HepG2 (cell line): ENCODE measurements at regions not wholly inside any gene's neighbourhood (a gene's known extent, or its start where the extent isn't known, plus 50 kb on each side); places are given as distances from the start of the nearest gene placed in this dataset.

Source experiments
- ATAC-seq: fragments of 200-7000 bp; cut with Tn5 transposase; 3 replicates; pipeline ENCODE4 v1.9.1; 2020; ENCODE audit warnings: mild to moderate bottlenecking, moderate library complexity
- BruUV-seq: library from RNA; stranded (reverse); fragments of 400-500 nt; replicated peaks from 2 replicates; lab custom pipeline; 2021; lab: Mats Ljungman, UMichigan
- CTCF ChIA-PET: fragments of 300-600 bp; formaldehyde crosslinking; extraction: SDS; loops from one replicate; lab custom pipeline; 2021; ENCODE audit warnings: low total read pairs, inconsistent platforms, low intra/inter-chr PET ratio; lab: Yijun Ruan, JAX
- POLR2A ChIA-PET: fragments of 350-600 bp; sonication (Branson Sonifier 250); formaldehyde crosslinking; loops from one replicate; lab custom pipeline; 2020; ENCODE audit warnings: antibody characterized with exemption, inconsistent platforms; lab: Yijun Ruan, JAX
- DNase-seq: peaks from one replicate; pipeline ENCODE4 v3.0.0-alpha.2; 2015; ENCODE audit warnings: low spot score
- FAIRE-seq: peaks from 3 replicates; lab custom pipeline; 2011; peaks lifted over from hg19 to GRCh38; lab: Jason Lieb, UNC
- H2AFZ ChIP-seq: one replicate; pipeline ENCODE4 v1.6.1; 2011; ENCODE audit warnings: low read length, inconsistent platforms
- H3K27ac ChIP-seq: fragments of 300-600 bp; 3 replicates; pipeline ENCODE4 v1.8.0; 2011; ENCODE audit warnings: mixed run types, mild to moderate bottlenecking, mixed read lengths, low read length, inconsistent platforms; ENCODE audit not compliant: insufficient read depth; ENCODE audit errors: extremely low read length
- H3K27me3 ChIP-seq, 2 experiments: fragments of 200-600 bp in 1 of 2; 2 replicates in 1 of 2; 3 replicates in 1 of 2; pipeline versions ENCODE4 v1.6.0 to v1.8.0; 2011; ENCODE audit warnings: low read length in 2 of 2, mild to moderate bottlenecking in 2 of 2, moderate library complexity in 2 of 2, inconsistent platforms in 1 of 2; ENCODE audit not compliant: insufficient read depth in 2 of 2, control insufficient read depth in 1 of 2
- H3K36me3 ChIP-seq, 2 experiments: fragments of 200-600 bp in 1 of 2; replicated peaks in 1 of 2; 2 replicates in 1 of 2; 3 replicates in 1 of 2; pipeline versions ENCODE4 v1.5.1 to v1.8.0; 2011; ENCODE audit warnings: low read length in 2 of 2, inconsistent platforms in 1 of 2; ENCODE audit not compliant: insufficient read depth in 2 of 2, control insufficient read depth in 1 of 2
- H3K4me1 ChIP-seq: 2 replicates; pipeline ENCODE4 v1.5.1; 2012; ENCODE audit warnings: low read length, inconsistent platforms; ENCODE audit not compliant: insufficient read depth
- H3K4me2 ChIP-seq: 2 replicates; pipeline ENCODE4 v1.6.0; 2011; ENCODE audit warnings: low read depth, low read length, inconsistent platforms
- H3K4me3 ChIP-seq, 3 experiments: fragments of 200-600 bp in 1 of 3; sonication (generic), shearing (Covaris generic) in 1 of 3; replicated peaks in 1 of 3; 2 replicates each; pipeline ENCODE4 v1.5.1; 2011 to 2016; ENCODE audit warnings: low read length in 3 of 3, inconsistent platforms in 2 of 3, low read depth in 2 of 3, mild to moderate bottlenecking in 2 of 3, control low read depth in 1 of 3, mixed read lengths in 1 of 3; ENCODE audit not compliant: insufficient read depth in 1 of 3
- H3K79me2 ChIP-seq: one replicate; pipeline ENCODE4 v1.6.1; 2011; ENCODE audit warnings: low read length, inconsistent platforms; ENCODE audit not compliant: insufficient read depth
- H3K9ac ChIP-seq: 2 replicates; pipeline ENCODE4 v1.6.0; 2011; ENCODE audit warnings: mild to moderate bottlenecking, low read depth, low read length, inconsistent platforms; ENCODE audit not compliant: insufficient read depth
- H3K9me3 ChIP-seq: 2 replicates; pipeline ENCODE4 v1.5.1; 2012; ENCODE audit warnings: mild to moderate bottlenecking, low read length
- H4K20me1 ChIP-seq: 2 replicates; pipeline ENCODE4 v1.6.0; 2011; ENCODE audit warnings: inconsistent platforms, mild to moderate bottlenecking, low read length, moderate library complexity; ENCODE audit not compliant: insufficient read depth
- CC2D1A ChIP-seq: sonication (generic); formaldehyde crosslinking; IDR thresholded peaks from 2 replicates; pipeline ENCODE4 v1.8.1; 2023; ENCODE audit warnings: mild to moderate bottlenecking, missing genetic modification reagents
- HNRNPLL ChIP-seq: fragments of 200-400 bp; formaldehyde crosslinking; IDR thresholded peaks from 2 replicates; pipeline ENCODE4 v1.6.1; 2017; ENCODE audit warnings: mild to moderate bottlenecking, low read depth, low read length; ENCODE audit not compliant: poor library complexity, severe bottlenecking
- NFKB2 ChIP-seq: sonication (generic); formaldehyde crosslinking; IDR thresholded peaks from 2 replicates; pipeline ENCODE4 v1.4.0; 2020; ENCODE audit warnings: missing genetic modification reagents, borderline replicate concordance
- REL ChIP-seq: sonication (generic); formaldehyde crosslinking; conservative IDR thresholded peaks from 2 replicates; pipeline ENCODE4 v1.8.0; 2022; ENCODE audit warnings: mild to moderate bottlenecking, missing genetic modification reagents, moderate library complexity
- SNAPC2 ChIP-seq: sonication (generic); formaldehyde crosslinking; IDR thresholded peaks from 2 replicates; pipeline ENCODE4 v1.8.1; 2022; ENCODE audit warnings: mild to moderate bottlenecking, missing genetic modification reagents
- SP140L ChIP-seq: sonication (generic); formaldehyde crosslinking; IDR thresholded peaks from 2 replicates; pipeline ENCODE4 v1.4.0; 2020; ENCODE audit warnings: missing genetic modification reagents, borderline replicate concordance
- ZFAT ChIP-seq: sonication (generic); formaldehyde crosslinking; conservative IDR thresholded peaks from 2 replicates; pipeline ENCODE4 v1.8.1; 2023; ENCODE audit warnings: missing genetic modification reagents, inconsistent platforms
- ZNF224 ChIP-seq: sonication (generic); formaldehyde crosslinking; IDR thresholded peaks from 2 replicates; pipeline ENCODE4 v1.5.0; 2020; ENCODE audit warnings: mild to moderate bottlenecking, missing genetic modification reagents
- WGBS: methylation state at CpG from one replicate; pipeline ENCODE4 v1.1.6; 2017; ENCODE audit warnings: low lambda C conversion rate; 5-methylcytosine and 5-hydroxymethylcytosine counted together
- in situ Hi-C: cut with HindIII; loops from 2 replicates; pipeline ENCODE4 v1.10.0; 2017; ENCODE audit warnings: low pct_unique_long_range_greater_than_20kb; ENCODE audit not compliant: extremely low pct_ligation_motif_present
- intact Hi-C: fragments of 100-400 bp; cut with micrococcal nuclease; formaldehyde crosslinking; loops from one replicate; pipeline ENCODE4 v1.10.0; 2022; ENCODE audit not compliant: unreplicated experiment
- TF ChIP-seq, protein P1 (sequence below), 2 experiments: fragments of 450-650 bp in 1 of 2; sonication (generic) in 1 of 2; formaldehyde crosslinking in 1 of 2; IDR thresholded peaks; 2 replicates each; pipeline versions ENCODE4 v1.6.1 to v1.8.0; 2016 to 2022; ENCODE audit warnings: antibody characterized with exemption in 1 of 2, mild to moderate bottlenecking in 1 of 2, missing genetic modification reagents in 1 of 2
- TF ChIP-seq, protein P2 (sequence below): IDR thresholded peaks from 2 replicates; pipeline ENCODE4 v1.6.1; 2018; ENCODE audit warnings: missing genetic modification reagents
- TF ChIP-seq, protein P3 (sequence below): sonication (generic); formaldehyde crosslinking; IDR thresholded peaks from 2 replicates; pipeline ENCODE4 v1.4.0; 2020; ENCODE audit warnings: mild to moderate bottlenecking, missing genetic modification reagents

DNA sequence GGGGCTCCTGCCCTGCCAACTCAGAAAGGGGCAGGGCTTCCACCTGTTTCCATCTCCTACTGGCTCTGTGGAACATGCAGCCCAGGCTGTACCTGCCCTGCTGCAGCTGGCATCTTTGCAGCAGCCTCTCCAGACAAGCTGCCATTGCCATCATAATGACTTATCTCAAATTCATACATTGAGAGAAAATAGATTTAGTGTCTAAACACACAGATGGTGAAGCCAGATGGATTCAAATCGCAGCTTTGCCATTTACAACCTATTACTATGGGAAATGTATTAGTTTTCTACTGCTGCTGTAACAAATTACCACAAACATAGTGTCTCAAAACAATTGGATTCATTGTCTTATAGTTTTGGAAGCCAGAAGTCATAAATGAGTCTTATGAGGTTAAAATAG is 260.0 kb downstream of the KCNA4 start (continued):
- TF ChIP-seq, protein P1, sequence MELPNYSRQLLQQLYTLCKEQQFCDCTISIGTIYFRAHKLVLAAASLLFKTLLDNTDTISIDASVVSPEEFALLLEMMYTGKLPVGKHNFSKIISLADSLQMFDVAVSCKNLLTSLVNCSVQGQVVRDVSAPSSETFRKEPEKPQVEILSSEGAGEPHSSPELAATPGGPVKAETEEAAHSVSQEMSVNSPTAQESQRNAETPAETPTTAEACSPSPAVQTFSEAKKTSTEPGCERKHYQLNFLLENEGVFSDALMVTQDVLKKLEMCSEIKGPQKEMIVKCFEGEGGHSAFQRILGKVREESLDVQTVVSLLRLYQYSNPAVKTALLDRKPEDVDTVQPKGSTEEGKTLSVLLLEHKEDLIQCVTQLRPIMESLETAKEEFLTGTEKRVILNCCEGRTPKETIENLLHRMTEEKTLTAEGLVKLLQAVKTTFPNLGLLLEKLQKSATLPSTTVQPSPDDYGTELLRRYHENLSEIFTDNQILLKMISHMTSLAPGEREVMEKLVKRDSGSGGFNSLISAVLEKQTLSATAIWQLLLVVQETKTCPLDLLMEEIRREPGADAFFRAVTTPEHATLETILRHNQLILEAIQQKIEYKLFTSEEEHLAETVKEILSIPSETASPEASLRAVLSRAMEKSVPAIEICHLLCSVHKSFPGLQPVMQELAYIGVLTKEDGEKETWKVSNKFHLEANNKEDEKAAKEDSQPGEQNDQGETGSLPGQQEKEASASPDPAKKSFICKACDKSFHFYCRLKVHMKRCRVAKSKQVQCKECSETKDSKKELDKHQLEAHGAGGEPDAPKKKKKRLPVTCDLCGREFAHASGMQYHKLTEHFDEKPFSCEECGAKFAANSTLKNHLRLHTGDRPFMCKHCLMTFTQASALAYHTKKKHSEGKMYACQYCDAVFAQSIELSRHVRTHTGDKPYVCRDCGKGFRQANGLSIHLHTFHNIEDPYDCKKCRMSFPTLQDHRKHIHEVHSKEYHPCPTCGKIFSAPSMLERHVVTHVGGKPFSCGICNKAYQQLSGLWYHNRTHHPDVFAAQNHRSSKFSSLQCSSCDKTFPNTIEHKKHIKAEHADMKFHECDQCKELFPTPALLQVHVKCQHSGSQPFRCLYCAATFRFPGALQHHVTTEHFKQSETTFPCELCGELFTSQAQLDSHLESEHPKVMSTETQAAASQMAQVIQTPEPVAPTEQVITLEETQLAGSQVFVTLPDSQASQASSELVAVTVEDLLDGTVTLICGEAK (IDR thresholded peaks at IDR 0.05), result no peak
- TF ChIP-seq, protein P1 (CRISPR knock-in tag; IDR thresholded peaks at IDR 0.05), result no peak

DNA sequence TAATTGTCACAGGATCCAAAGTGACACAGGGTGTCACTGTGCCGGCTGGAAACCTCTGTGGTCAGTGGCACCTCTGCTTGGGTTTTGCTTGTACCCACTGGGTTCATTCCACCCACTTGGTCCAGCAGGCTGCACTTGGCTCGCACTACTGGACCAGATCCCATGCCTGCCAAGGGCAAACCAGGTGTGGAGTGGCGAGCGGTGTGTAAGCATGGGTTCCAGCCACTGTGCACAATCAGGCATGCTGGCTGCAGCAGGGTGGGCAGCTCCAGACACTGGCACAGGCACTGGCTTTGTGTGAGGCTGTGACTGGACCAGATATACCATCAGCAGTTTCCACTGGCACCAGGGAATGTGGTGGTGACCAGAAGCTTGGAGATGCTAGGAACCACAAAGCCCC is 261.4 kb downstream of the KCNA4 start:
- ATAC-seq (no peak), DNase-seq (no peak), FAIRE-seq (no peak)
- Histone ChIP-seq H3K9me3 (peaks cover 89% of the 10 kb centered on the region), H3K4me3 (no peak overlapping the region), H4K20me1 (no peaks in the 10 kb centered on the region), H3K36me3 (no peaks in the 10 kb centered on the region), H3K4me2 (no peak overlapping the region), H3K4me1 (no peaks in the 10 kb centered on the region), H3K79me2 (no peaks in the 10 kb centered on the region), H2AFZ (no peak overlapping the region), H3K27me3 (no peaks in the 10 kb centered on the region), H3K9ac (no peak overlapping the region), H3K27ac (no peak overlapping the region)
- WGBS, result 0% methylated on average over 1 of the region's 4 CpGs
- POLR2A ChIA-PET, result no interaction called here
- in situ Hi-C loops (no loop called here), intact Hi-C loops (no loop called here)
- CTCF ChIA-PET, result no interaction called here
- BruUV-seq, result no TSS peak
- no peak for TF ChIP-seq CC2D1A (CRISPR knock-in tag)
- no peak for TF ChIP-seq ZNF224 (CRISPR knock-in tag)
- TF ChIP-seq, protein P2, sequence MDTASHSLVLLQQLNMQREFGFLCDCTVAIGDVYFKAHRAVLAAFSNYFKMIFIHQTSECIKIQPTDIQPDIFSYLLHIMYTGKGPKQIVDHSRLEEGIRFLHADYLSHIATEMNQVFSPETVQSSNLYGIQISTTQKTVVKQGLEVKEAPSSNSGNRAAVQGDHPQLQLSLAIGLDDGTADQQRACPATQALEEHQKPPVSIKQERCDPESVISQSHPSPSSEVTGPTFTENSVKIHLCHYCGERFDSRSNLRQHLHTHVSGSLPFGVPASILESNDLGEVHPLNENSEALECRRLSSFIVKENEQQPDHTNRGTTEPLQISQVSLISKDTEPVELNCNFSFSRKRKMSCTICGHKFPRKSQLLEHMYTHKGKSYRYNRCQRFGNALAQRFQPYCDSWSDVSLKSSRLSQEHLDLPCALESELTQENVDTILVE, result no peak
- TF ChIP-seq, protein P3, sequence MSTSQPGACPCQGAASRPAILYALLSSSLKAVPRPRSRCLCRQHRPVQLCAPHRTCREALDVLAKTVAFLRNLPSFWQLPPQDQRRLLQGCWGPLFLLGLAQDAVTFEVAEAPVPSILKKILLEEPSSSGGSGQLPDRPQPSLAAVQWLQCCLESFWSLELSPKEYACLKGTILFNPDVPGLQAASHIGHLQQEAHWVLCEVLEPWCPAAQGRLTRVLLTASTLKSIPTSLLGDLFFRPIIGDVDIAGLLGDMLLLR, result no peak
- no peak for TF ChIP-seq REL (CRISPR knock-in tag)
- no peak for TF ChIP-seq SNAPC2
- TF ChIP-seq SP140L, result no peak
- no peak for TF ChIP-seq ZFAT
- TF ChIP-seq NFKB2 (CRISPR knock-in tag), result no peak
- no peak for TF ChIP-seq HNRNPLL
